ENCODE measurements at regions not wholly inside any gene's neighbourhood (a gene's known extent, or its start where the extent isn't known, plus 50 kb on each side); places are given as distances from the start of the nearest gene placed in this dataset.

- Histone ChIP-seq H3K36me3 (ENCODE audit: insufficient read depth, low read length) (no peaks in the 10 kb centered on the region), H3K27me3 (ENCODE audit: control insufficient read depth in 1 of 2, insufficient read depth in 2 of 2, low read length in 2 of 2) (no peaks in the 10 kb centered on the region), H3K27ac (ENCODE audit: low read depth in 1 of 2, low read length in 2 of 2) (no peak overlapping the region), H3K9me3 (ENCODE audit: control insufficient read depth in 1 of 2, insufficient read depth in 1 of 2, low read length in 2 of 2) (no peaks in the 10 kb centered on the region), H3K4me1 (ENCODE audit: insufficient read depth, low read length) (no peaks in the 10 kb centered on the region), H3K4me3 (ENCODE audit: low read length) (no peak overlapping the region)
- Mint-ChIP-seq H3K4me3 (no peak overlapping the region), H3K9me3 (no peaks in the 10 kb centered on the region), H3K36me3 (ENCODE audit: low read depth) (no peaks in the 10 kb centered on the region), H3K27me3 (peaks cover 10% of the 10 kb centered on the region), H3K27ac (no peak overlapping the region), H3K4me1 (ENCODE audit: low read depth) (no peaks in the 10 kb centered on the region)
- POLR2A ChIA-PET: no interaction called here
- no peak for DNase-seq
- no peak for TF ChIP-seq CTCF (IDR thresholded peaks at IDR 0.05)
- intact Hi-C loops (cut with DNase I, micrococcal nuclease): no loop called here
- ATAC-seq (ENCODE audit: poor library complexity): no peak
- CTCF ChIA-PET: no interaction called here
Observed at GRCh38 chr17:21522755-21523336, 146.7 kb downstream of the KCNJ12 start.

- Mint-ChIP-seq H3K9me3 (no peaks in the 10 kb centered on the region), H3K4me1 (ENCODE audit: low read depth) (no peaks in the 10 kb centered on the region), H3K4me3 (no peak overlapping the region), H3K27me3 (peaks cover 10% of the 10 kb centered on the region), H3K27ac (no peak overlapping the region), H3K36me3 (ENCODE audit: low read depth) (no peaks in the 10 kb centered on the region)
- Histone ChIP-seq H3K9me3 (ENCODE audit: control insufficient read depth in 1 of 2, insufficient read depth in 1 of 2, low read length in 2 of 2) (no peaks in the 10 kb centered on the region), H3K27ac (ENCODE audit: low read depth in 1 of 2, low read length in 2 of 2) (no peak overlapping the region), H3K4me1 (ENCODE audit: insufficient read depth, low read length) (no peaks in the 10 kb centered on the region), H3K36me3 (ENCODE audit: insufficient read depth, low read length) (no peaks in the 10 kb centered on the region), H3K27me3 (ENCODE audit: control insufficient read depth in 1 of 2, insufficient read depth in 2 of 2, low read length in 2 of 2) (no peaks in the 10 kb centered on the region), H3K4me3 (ENCODE audit: low read length) (no peak overlapping the region)
- intact Hi-C loops (cut with DNase I, micrococcal nuclease): no loop called here
- no peak for TF ChIP-seq CTCF (IDR thresholded peaks at IDR 0.05)
- ChIA-PET CTCF (no interaction called here), POLR2A (interaction anchor here (1.9 kb wide), 1 partner anchor 10 kb away, joined by 4 read pairs; no protein-coding TSS in a partner anchor)
- no peak for DNase-seq
- ATAC-seq (ENCODE audit: poor library complexity): no peak
Observed at GRCh38 chr17:21523497-21524210, 147.5 kb downstream of the KCNJ12 start.

GRCh38 chr17:21524211-21524591, 148.0 kb downstream of the KCNJ12 start:
- Mint-ChIP-seq H3K4me3 (no peak overlapping the region), H3K4me1 (ENCODE audit: low read depth) (no peaks in the 10 kb centered on the region), H3K27ac (no peak overlapping the region), H3K27me3 (peaks cover 8% of the 10 kb centered on the region), H3K36me3 (ENCODE audit: low read depth) (no peaks in the 10 kb centered on the region), H3K9me3 (no peaks in the 10 kb centered on the region)
- Histone ChIP-seq H3K27ac (ENCODE audit: low read depth in 1 of 2, low read length in 2 of 2) (no peak overlapping the region), H3K4me1 (ENCODE audit: insufficient read depth, low read length) (no peaks in the 10 kb centered on the region), H3K27me3 (ENCODE audit: control insufficient read depth in 1 of 2, insufficient read depth in 2 of 2, low read length in 2 of 2) (no peaks in the 10 kb centered on the region), H3K36me3 (ENCODE audit: insufficient read depth, low read length) (no peaks in the 10 kb centered on the region), H3K4me3 (ENCODE audit: low read length) (no peak overlapping the region), H3K9me3 (ENCODE audit: control insufficient read depth in 1 of 2, insufficient read depth in 1 of 2, low read length in 2 of 2) (no peaks in the 10 kb centered on the region)
- ATAC-seq (ENCODE audit: poor library complexity) (no peak), DNase-seq (no peak)
- ChIA-PET POLR2A (interaction anchor here (1.9 kb wide), 1 partner anchor 11 kb away, joined by 4 read pairs; no protein-coding TSS in a partner anchor), CTCF (interaction anchor here (1.7 kb wide), 1 partner anchor 11 kb away, joined by 4 read pairs; no protein-coding TSS in a partner anchor)
- intact Hi-C loops (cut with DNase I, micrococcal nuclease): no loop called here
- TF ChIP-seq CTCF (IDR thresholded peaks at IDR 0.05): no peak

Data from CD4-positive, alpha-beta T cell (primary cell).